ENCODE measurements at regions not wholly inside any gene's neighbourhood (a gene's known extent, or its start where the extent isn't known, plus 50 kb on each side); places are given as distances from the start of the nearest gene placed in this dataset.

GRCh38 chr11:105282658-105283057 is 143.1 kb upstream of the CARD18 start:
- TF ChIP-seq CTCF (IDR thresholded peaks at IDR 0.05; ENCODE audit: insufficient read depth, low read depth, low read length) (no peak), EZH2 (IDR thresholded peaks at IDR 0.05; ENCODE audit: insufficient read depth, low read length) (no peak)
- Histone ChIP-seq H3K9ac (ENCODE audit: low read length) (no peak overlapping the region), H2AFZ (ENCODE audit: low read depth, low read length) (no peak overlapping the region), H3K27me3 (ENCODE audit: insufficient read depth, low read length) (no peaks in the 10 kb centered on the region), H3K4me1 (ENCODE audit: insufficient read depth, low read length) (no peaks in the 10 kb centered on the region), H3K79me2 (ENCODE audit: insufficient read depth, low read length) (no peaks in the 10 kb centered on the region), H3K4me2 (ENCODE audit: low read length) (no peak overlapping the region), H3K36me3 (ENCODE audit: insufficient read depth, low read length) (no peaks in the 10 kb centered on the region), H3K4me3 (ENCODE audit: insufficient read depth, low read depth, low read length) (no peak overlapping the region), H3K27ac (ENCODE audit: low read depth, low read length) (no peak overlapping the region), H4K20me1 (ENCODE audit: insufficient read depth, low read length) (no peaks in the 10 kb centered on the region), H3K9me3 (ENCODE audit: insufficient read depth, low read depth, low read length) (no peaks in the 10 kb centered on the region)
- H3K36me3 Mint-ChIP-seq (ENCODE audit: low read depth, unreplicated experiment): no peaks in the 10 kb centered on the region
- no peak overlapping the region for H3K4me3 Mint-ChIP-seq (ENCODE audit: unreplicated experiment)
- no peak overlapping the region for H3K27ac Mint-ChIP-seq (ENCODE audit: unreplicated experiment)
- peaks cover 2% of the 10 kb centered on the region for H3K9me3 Mint-ChIP-seq (ENCODE audit: unreplicated experiment)
- no peaks in the 10 kb centered on the region for H3K27me3 Mint-ChIP-seq (ENCODE audit: low read depth, unreplicated experiment)
- FAIRE-seq: no peak
- no peaks in the 10 kb centered on the region for H3K4me1 Mint-ChIP-seq (ENCODE audit: low read depth, unreplicated experiment)
- DNase-seq (ENCODE audit: low read depth): no peak

GRCh38 chr11:105274631-105275030 is 135.1 kb upstream of the CARD18 start:
- Mint-ChIP-seq H3K4me1 (ENCODE audit: low read depth, unreplicated experiment) (no peaks in the 10 kb centered on the region), H3K4me3 (ENCODE audit: unreplicated experiment) (no peak overlapping the region), H3K27me3 (ENCODE audit: low read depth, unreplicated experiment) (no peaks in the 10 kb centered on the region), H3K9me3 (ENCODE audit: unreplicated experiment) (no peaks in the 10 kb centered on the region), H3K27ac (ENCODE audit: unreplicated experiment) (no peak overlapping the region), H3K36me3 (ENCODE audit: low read depth, unreplicated experiment) (no peaks in the 10 kb centered on the region)
- TF ChIP-seq CTCF (IDR thresholded peaks at IDR 0.05; ENCODE audit: insufficient read depth, low read depth, low read length) (no peak), EZH2 (IDR thresholded peaks at IDR 0.05; ENCODE audit: insufficient read depth, low read length) (no peak)
- H4K20me1 ChIP-seq (ENCODE audit: insufficient read depth, low read length): no peaks in the 10 kb centered on the region
- H2AFZ ChIP-seq (ENCODE audit: low read depth, low read length): no peak overlapping the region
- no peaks in the 10 kb centered on the region for H3K27me3 ChIP-seq (ENCODE audit: insufficient read depth, low read length)
- no peak overlapping the region for H3K4me3 ChIP-seq (ENCODE audit: insufficient read depth, low read depth, low read length)
- H3K4me1 ChIP-seq (ENCODE audit: insufficient read depth, low read length): no peaks in the 10 kb centered on the region
- no peak for FAIRE-seq
- no peaks in the 10 kb centered on the region for H3K79me2 ChIP-seq (ENCODE audit: insufficient read depth, low read length)
- no peak for DNase-seq (ENCODE audit: low read depth)
- H3K4me2 ChIP-seq (ENCODE audit: low read length): no peak overlapping the region
- no peak overlapping the region for H3K27ac ChIP-seq (ENCODE audit: low read depth, low read length)
- H3K9ac ChIP-seq (ENCODE audit: low read length): no peak overlapping the region
- no peaks in the 10 kb centered on the region for H3K9me3 ChIP-seq (ENCODE audit: insufficient read depth, low read depth, low read length)
- H3K36me3 ChIP-seq (ENCODE audit: insufficient read depth, low read length): no peaks in the 10 kb centered on the region

GRCh38 chr11:105273660-105274280 is 134.2 kb upstream of the CARD18 start:
- H4K20me1 ChIP-seq (ENCODE audit: insufficient read depth, low read length): no peaks in the 10 kb centered on the region
- no peaks in the 10 kb centered on the region for H3K9me3 ChIP-seq (ENCODE audit: insufficient read depth, low read depth, low read length)
- H3K36me3 ChIP-seq (ENCODE audit: insufficient read depth, low read length): no peaks in the 10 kb centered on the region
- Mint-ChIP-seq H3K4me1 (ENCODE audit: low read depth, unreplicated experiment) (no peaks in the 10 kb centered on the region), H3K27me3 (ENCODE audit: low read depth, unreplicated experiment) (no peaks in the 10 kb centered on the region), H3K4me3 (ENCODE audit: unreplicated experiment) (no peak overlapping the region), H3K9me3 (ENCODE audit: unreplicated experiment) (no peaks in the 10 kb centered on the region), H3K27ac (ENCODE audit: unreplicated experiment) (no peak overlapping the region), H3K36me3 (ENCODE audit: low read depth, unreplicated experiment) (no peaks in the 10 kb centered on the region)
- no peak for DNase-seq (ENCODE audit: low read depth)
- no peak for FAIRE-seq
- H2AFZ ChIP-seq (ENCODE audit: low read depth, low read length): no peak overlapping the region
- no peak overlapping the region for H3K4me2 ChIP-seq (ENCODE audit: low read length)
- no peak for TF ChIP-seq EZH2 (IDR thresholded peaks at IDR 0.05; ENCODE audit: insufficient read depth, low read length)
- no peak for TF ChIP-seq CTCF (IDR thresholded peaks at IDR 0.05; ENCODE audit: insufficient read depth, low read depth, low read length)
- no peak overlapping the region for H3K9ac ChIP-seq (ENCODE audit: low read length)
- H3K4me3 ChIP-seq (ENCODE audit: insufficient read depth, low read depth, low read length): no peak overlapping the region
- no peaks in the 10 kb centered on the region for H3K79me2 ChIP-seq (ENCODE audit: insufficient read depth, low read length)
- no peak overlapping the region for H3K27ac ChIP-seq (ENCODE audit: low read depth, low read length)
- H3K4me1 ChIP-seq (ENCODE audit: insufficient read depth, low read length): no peaks in the 10 kb centered on the region
- no peaks in the 10 kb centered on the region for H3K27me3 ChIP-seq (ENCODE audit: insufficient read depth, low read length)
